Left lobe of liver (tissue), 2 donors: ENCODE measurements at regions not wholly inside any gene's neighbourhood (a gene's known extent, or its start where the extent isn't known, plus 50 kb on each side); places are given as distances from the start of the nearest gene placed in this dataset.
A peak's percentile ranks its signal among the peaks of the same experiment; 100 is the strongest.
"Not testable (repeated sequence)": the region's sequence is repeated elsewhere in the genome, so short reads cannot be mapped to it uniquely, and the experiment has no call there.

Source experiments
- ATAC-seq: fragments of 200-7000 bp; cut with Tn5 transposase; one replicate; pipeline ENCODE4 v1.9.1; 2020; ENCODE audit warnings: mild to moderate bottlenecking, moderate library complexity
- DNase-seq: peaks from one replicate; pipeline ENCODE4 v3.0.0-alpha.2; 2020; ENCODE audit warnings: low spot score
- donor health status: DM: no; HTN: no; CAD: no; lungs with moderate emphysema.
- donor health status: DM: no; HTN: yes; CAD: no.

DNA sequence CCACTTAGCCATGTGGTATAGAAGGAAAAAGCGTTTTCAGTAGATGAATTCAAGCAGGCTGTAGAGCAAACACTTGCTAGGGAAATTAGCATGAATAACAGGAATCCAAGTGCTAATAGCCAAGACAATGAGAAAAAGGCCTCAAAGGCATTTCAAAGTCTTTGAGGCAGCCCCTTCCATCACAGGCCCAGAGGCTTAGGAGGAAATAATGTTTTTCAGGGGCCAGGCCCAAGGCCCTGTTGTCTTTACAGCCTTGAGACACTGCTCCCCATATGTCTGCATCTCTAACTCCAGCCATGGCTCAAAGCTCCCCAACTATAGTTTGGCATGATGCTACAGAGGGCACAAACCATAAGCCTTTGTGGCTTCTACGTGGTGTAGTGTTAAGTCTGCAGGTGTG, 563.5 kb downstream of the TAF11L14 start:
- no peak for DNase-seq
- no peak for ATAC-seq

DNA sequence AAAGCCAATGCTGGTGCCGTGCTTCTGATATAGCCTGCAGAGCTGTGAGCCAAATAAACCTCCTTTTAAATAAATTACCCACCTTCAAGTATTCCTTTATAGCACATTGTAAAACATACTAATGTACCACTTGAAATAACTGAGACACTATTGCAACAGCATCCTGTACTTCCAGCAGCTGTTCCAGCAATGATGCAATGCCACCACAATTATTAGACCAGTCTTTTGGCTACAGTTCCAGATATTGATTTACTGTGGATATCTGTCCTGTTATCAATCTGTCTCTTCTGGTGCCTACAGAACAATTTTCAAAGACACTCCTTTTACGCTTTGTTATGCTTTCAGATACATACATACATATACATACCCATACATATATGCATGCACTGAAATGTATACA, 567.9 kb downstream of the TAF11L14 start:
- DNase-seq: no peak

DNA sequence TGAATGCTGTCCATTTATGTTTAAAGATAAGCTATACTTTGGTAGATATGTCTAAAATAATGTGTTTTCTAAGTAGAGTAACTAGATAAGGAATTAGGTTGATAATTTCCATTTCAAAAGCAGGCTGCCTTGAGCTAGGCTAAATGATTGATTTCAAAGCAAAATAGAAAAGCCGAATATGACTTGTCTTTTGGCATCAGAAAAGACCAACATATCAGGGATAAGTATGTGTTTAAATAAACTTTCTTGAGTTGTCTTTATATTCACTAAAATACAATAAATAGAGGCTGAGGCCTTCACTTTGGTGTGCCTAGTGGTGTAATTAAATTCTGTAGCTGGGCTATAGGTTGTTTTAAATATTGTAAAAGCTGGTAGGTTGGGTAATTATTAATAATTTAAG, 569.0 kb downstream of the TAF11L14 start:
- ATAC-seq (no peak), DNase-seq (no peak)

More for the DNA sequence above, 567.9 kb downstream of the TAF11L14 start:
- ATAC-seq: peak; percentile 57

DNA sequence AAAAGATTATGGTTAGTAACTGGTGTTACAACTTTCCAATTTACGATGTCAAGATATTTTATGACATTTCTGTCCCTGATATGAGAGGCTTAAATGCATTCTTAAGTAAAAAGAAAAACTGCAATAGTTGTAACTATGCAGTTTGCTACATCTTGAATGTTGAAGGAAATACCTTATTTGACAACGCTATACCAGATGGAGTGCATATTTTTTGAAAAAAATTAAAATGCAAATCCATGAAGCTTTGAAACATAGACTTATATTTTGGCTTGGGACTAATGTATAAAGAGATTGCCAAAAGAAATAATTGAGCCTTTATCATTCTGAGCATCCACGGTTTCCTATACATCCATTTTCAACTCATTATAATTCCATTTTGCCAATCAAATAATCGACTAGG, 579.4 kb downstream of the TAF11L14 start:
- DNase-seq (no peak), ATAC-seq (no peak)

DNA sequence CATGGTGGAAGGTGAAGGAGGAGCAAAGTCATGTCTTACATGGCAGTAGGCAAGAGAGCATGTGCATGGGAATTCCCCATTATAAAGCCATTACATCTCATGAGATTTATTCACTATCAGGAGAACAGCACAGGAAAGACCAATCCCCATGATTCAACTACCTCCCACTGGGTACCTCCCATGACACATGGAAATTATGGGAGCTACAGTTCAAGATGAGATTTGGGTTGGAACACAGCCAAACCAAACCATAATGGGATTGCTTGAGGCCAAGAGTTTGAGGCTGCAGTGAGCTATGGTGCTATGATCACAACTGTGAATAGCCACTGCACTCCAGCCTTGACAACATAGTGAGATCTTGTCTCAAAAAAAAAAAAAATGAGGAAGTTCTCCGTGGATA, 581.8 kb downstream of the TAF11L14 start:
- no peak for ATAC-seq
- DNase-seq: no peak

DNA sequence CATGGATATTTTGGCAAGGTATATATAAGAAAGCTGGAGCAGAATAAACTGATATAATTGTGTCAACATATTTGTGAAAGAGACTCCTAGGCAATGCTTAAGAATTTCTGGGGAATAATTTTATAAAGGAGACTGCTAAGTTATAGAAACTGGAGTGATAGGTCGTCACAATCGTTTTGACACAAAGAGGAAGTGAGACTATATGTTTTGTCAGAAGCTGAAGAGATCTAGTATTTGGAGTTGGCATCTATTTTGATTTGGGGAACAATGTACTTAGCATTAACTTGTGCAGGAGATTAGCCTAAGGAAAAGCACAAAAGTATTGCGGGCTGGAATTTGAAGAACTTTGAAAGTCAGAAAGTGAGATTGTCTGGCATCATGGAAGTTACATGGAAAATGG, 582.5 kb downstream of the TAF11L14 start:
- DNase-seq: no peak

DNA sequence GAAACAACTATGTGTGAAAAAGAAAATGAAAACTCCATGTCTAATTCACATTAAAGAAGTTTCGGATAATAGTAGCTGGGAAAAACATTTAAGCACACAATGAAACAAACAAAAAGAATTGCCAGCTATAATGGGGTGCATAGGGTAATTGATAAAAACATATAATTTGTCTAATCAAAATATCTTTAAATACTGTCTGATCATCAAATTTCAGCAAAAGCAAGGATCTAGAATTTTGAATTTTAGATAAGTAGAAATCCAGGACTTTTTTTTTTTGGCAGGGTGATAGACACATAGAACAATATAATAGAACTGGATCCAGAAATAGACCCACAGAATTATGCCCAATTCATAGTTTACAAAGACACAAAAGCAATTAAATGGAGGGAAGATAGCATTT, 585.0 kb downstream of the TAF11L14 start:
- DNase-seq: no peak
- ATAC-seq: no peak

More for the DNA sequence above, 582.5 kb downstream of the TAF11L14 start:
- ATAC-seq: no peak

DNA sequence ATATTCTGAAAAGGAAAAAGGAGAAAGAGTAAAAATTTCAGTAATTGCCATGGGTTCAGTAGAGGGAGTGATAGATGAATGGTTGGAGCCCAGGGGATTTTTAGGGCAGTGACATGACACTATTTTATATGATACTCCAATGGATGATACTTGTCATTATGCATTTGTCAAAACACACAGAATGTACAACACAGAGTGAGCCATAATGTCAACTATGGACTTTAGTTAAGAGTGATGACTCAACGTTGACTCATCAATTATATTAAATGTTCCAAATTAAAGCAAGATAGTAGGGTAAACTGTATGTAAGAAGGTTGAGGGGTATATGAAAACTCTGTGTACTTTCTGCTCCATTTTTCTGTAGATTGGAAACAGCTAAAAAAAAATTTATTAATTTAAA, 586.4 kb downstream of the TAF11L14 start:
- ATAC-seq: no peak
- DNase-seq: no peak

DNA sequence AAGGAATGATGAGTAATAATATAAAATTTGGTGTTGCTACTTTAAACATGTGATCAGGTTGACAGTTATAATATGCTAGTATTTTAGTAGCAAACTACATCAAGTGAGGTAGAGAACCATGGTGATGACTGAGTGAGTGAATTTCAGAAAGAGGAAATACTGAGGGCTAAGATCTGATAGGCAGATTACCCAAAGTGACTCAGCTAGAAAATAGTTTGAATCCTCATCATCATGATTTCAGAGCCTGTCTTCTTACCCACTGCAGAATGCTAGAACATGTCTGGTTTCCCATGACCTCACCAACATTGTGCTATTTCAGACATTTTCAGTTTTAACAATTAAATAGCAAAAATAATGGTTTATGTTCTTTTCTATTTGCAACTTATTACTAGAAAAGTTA, 602.1 kb downstream of the TAF11L14 start:
- no peak for ATAC-seq

DNA sequence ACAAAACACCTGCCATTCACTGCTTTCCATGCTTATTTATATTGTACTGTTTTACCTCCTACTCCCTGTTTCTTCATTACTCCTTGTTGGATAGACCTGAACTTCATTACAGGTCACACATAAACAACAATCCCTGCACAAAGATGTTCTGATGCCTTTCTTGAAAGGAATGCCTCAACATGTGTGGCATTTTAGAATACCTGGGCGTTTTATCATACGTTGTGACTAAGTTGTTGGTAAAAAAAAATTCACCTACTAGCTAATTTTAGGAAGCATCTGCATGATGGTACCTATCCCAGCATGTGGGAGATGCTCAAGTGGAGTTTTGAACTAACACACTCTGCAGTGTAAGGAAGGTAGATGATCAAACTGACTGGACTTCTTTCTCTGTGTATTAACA, 604.1 kb downstream of the TAF11L14 start:
- DNase-seq (no peak), ATAC-seq (no peak)

More for the DNA sequence above, 602.1 kb downstream of the TAF11L14 start:
- no peak for DNase-seq

DNA sequence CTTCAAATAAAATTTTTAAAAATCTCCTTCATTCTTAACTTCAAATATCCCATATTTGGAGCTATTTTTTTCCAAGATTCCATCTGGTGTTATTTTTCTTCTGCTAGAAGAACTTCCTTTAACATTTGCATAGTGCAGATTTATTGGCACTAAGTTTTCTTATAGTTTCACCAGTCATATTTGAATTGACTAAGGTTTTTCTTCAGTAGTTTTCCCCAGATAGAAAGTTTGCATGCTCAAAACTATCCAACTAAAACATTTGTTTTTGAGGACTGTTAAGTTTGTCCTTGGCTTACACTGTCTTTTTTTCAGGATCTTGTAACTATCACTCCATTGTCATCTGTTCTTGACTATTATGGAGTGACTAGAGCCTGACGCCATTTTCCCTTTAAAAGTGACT, 606.7 kb downstream of the TAF11L14 start:
- no peak for DNase-seq
- ATAC-seq: no peak

DNA sequence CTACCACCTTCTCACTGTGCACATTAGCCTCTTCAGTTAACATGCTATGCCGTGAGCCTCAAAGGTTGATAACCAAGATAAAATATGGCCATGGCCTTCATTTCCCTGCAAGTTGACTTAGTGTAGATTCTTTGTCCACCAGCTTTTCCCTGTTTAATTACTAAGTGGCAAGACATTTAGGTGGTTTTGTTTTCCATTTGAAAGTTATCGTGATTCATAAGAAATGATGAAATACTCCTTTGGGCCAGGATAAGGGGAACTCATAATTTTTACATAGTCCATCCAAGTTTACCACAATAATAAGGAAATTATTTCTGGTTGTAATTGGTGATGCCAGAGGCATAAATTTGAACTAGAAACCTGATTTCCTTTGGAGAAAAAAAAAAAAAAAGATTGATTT, 609.6 kb downstream of the TAF11L14 start:
- ATAC-seq (no peak), DNase-seq (no peak)

DNA sequence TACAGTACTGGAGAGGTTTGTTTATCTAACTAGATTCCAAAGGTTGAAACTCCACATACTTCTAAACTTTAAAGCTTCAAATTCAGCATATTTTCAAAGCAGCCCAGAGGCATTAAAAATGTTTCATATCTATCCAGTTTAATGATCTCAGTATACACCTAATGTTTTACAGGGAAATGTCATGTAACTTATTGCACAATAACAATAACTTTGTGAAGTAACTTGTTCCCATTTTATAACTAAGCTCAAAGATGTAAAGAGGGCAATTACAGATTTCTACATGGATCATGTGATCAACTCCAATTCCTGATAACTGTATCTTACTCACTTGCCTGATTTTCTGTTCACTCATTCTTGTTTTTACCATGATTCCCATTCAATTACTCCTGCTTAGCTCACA, 610.0 kb downstream of the TAF11L14 start:
- no peak for DNase-seq

DNA sequence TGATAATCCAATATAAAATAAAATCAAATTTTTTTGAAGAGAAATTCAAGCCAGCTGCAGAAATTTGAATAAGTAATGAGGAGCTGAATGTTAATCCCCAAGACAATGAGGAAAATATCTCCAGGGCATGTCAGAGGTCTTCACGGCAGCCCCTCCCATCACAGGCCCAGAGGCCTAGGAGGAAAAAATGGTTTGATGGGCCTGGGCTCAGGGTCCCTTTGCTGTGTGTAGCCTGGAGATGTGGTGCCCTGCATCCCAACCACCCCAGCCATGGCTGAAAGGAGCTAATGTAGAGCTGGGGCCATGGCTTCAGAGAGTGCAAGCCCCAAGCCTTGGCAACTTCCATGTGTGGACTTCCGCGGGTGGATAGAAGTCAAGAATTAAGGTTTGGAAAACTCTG, 618.3 kb downstream of the TAF11L14 start:
- DNase-seq (no peak), ATAC-seq (no peak)

More for the DNA sequence above, 610.0 kb downstream of the TAF11L14 start:
- ATAC-seq: no peak

DNA sequence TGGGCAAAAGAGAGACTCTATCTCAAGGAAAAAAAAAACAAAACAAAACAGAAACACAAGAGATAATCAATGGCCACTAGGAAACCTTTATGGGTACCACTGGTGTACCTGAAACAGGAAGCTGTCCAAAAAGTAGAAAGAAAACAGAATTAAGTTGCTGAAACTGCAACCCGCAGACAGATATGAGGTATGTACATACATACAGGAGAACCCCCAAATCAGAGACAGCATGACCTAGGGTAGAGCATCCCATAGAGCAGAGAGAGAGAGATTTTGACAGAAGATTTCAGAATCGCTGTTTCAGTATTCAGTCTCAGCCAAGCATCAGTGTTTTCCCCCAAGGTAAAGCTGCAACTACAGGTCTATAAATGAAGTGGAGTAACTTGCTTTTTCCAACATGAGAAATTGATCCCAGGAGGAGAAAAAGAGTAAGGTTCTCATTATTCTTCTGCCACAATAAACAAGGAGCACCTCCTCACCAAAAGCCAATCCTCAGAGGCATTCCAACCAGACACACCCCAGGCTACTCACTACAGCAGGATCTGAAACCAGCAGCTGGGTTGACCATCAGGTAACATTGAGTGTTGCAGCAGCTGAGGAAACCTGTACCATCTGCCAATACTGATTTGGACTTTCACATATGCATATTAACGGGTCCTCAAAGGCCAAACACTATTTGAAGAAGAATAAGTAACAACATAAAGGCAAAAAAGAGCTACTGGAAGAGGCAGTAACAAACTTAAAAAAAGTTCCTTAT, 630.0 kb downstream of the TAF11L14 start:
- ATAC-seq: no peak
- DNase-seq: no peak

DNA sequence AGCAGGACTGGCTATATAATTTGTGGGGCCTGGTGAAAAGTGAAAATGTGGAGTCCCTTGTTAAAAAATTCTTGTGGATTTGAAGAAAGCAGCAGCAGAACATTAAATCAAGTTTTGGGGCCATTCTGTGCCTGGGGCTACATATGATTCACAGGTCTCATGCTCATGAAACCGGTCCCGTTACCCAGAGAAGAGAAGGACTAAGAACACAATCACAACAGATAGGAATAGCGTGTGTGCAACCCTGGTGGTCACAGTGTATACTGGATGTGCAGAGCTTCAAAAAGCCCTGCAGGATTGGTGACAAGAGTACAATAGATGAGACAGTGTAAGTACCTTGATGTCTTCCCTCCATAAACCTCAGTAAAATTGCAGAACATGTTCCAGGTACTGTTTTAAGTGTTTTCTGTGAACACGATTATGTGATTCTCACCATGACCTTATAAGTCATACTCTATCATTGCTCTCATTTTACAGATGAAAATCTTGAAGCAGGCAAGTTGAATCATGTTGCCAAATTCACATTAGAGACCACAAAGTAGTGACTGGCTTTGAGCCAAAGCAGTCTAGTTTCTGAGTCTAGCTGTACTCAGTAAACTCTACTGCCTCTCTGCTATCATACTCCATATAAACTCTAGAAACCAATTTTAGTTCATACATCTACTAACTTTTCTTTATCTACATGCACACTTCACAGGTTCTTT, 636.5 kb downstream of the TAF11L14 start:
- no peak for ATAC-seq
- no peak for DNase-seq

DNA sequence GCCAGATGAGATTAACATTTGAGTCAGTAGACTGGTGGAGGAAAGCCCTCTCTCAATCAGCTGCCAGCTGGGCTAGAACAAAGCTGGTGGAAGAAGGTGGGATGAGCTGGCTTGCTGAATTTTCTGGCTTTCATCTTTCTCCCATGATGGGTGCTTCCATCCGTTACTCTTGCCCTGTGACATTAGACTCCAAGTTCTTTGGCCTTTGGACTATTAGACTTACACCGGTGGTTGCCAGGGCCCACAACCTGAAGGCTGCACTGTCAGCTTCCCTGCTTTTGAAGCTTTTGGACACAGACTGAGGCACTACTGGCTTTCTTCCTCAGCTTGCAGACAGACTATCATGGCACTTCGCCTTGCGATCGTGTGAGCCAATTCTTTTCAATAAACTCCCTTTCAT, 642.7 kb downstream of the TAF11L14 start:
- peak; percentile 53 for ATAC-seq
- no peak for DNase-seq

DNA sequence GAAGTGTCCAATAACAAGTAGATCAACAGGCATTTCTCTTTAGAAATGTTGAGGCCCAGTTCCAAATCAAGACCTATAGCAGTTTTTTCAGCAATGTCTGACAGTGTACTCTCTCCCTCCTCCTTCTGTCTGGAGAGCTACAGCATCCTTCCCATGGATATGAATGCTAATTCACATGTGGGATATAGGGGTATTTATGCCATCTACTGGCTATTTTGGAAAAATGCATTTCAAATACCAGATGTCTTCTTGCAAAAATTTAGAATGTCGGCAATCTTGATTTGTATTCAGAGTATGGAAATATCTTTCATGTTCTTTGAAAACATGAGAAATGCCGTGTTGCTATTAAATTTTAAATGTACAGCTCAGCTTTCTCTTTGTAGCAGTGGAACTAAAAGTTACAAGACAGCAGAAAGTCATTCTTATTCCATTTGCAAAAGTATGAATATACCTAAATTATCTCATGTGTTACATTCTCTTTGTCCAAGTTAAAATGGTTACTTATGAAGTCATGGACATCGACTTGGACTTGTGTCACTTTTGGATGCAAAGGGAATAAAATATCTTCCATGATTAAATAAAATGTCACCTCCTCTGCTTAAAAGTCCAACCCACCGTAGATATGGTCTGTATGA, 647.8 kb downstream of the TAF11L14 start:
- peak; percentile 83 for ATAC-seq
- no peak for DNase-seq

DNA sequence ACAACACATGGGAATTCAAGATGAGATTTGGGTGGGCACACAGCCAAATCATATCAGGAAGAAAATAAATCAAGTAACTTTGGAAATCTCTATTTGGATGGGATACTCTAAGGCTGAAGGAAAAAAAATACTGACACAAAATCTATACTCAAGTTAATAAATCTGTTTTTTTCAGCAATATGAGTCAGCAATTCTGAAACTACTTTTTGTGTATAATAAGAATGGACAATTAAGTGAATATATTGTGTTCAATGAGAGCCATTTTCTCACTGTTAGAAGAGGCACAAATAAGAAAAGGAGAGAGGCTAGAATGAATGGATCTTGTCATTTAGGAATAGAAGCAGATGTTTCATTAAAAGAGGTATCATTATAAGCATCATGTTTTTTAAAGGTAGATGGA, 651.0 kb downstream of the TAF11L14 start:
- ATAC-seq: no peak
- no peak for DNase-seq

DNA sequence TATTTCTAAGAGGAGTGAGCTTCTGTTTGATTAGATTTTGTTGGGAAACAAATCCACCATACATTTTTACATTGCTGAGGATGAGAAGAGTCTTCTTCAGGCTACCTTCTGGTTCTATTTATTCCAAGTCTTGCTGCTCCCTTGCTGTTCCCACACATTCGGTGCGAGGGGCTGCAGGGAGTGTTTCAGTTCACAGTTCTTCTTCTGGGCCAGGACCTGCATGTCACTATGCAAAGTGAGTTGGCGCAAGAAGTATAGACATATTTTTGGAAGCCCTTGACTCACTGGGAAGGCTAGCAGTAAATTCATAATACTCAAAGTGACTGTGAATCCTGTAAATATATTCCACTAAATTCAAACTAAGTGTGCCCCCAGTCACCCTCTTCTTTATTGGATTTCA, 657.9 kb downstream of the TAF11L14 start:
- DNase-seq (no peak), ATAC-seq (no peak)

DNA sequence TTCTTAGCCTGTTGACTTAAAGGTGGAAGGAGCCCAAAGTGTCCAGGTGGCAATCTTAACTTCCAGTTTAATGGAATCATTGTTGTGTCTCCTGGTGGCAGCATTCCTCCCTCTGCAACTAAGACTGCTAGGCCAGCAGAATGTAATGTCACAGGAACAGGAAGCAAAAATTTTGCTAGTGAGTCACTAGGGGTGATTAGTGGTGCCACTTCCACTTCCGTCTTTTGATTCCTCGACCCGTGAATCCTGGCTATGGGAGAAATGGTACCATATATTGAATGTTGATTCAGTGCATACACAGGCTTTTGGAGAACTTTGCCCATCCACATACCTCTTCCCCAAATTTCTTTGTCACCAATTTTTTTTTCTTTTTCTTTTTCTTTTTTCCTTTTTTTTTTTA, 661.4 kb downstream of the TAF11L14 start:
- DNase-seq, ATAC-seq: not testable (repeated sequence)

DNA sequence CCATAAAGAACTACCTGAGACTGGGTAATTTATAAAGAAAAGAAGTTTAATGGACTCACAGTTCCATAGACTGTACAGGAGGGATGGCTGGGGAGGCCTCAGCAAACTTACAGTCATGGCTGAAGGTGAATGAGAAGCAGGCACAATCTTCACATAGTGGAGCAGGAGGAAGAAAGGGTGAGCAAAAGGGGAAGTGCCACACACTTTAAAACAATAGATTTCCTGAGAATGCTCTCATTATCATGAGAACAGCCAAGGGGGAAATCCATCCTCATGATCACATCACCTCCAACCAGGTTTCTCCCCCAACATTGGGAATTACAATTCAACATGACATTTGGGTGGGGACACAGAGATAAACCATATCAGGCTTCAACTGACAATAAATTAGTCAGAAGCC, 664.9 kb downstream of the TAF11L14 start:
- no peak for ATAC-seq
- DNase-seq: no peak
